Esophagus muscularis mucosa (tissue), 4 donors: ENCODE measurements at regions not wholly inside any gene's neighbourhood (a gene's known extent, or its start where the extent isn't known, plus 50 kb on each side); places are given as distances from the start of the nearest gene placed in this dataset.

ENCODE experiments used
- DNase-seq: peaks from one replicate; pipeline ENCODE4 v3.0.0-alpha.2; 2017; ENCODE audit errors: extremely low spot score
- H3K27ac ChIP-seq, 4 donors: fragments of 200-600 bp; sonication (generic); replicated peaks in 1 of 4; 1 replicate in 3 of 4; 2 replicates in 1 of 4; pipeline ENCODE4 v1.5.1; 2016 to 2019; ENCODE audit warnings: mild to moderate bottlenecking in 1 of 4
- H3K27me3 ChIP-seq, 4 donors: fragments of 200-600 bp; sonication (generic); one replicate each; pipeline versions ENCODE4 v1.5.1 to v1.6.0; 2016 to 2019
- H3K36me3 ChIP-seq, 4 donors: fragments of 200-600 bp; sonication (generic); one replicate each; pipeline ENCODE4 v1.5.1; 2016 to 2019
- H3K4me1 ChIP-seq, 4 donors: fragments of 200-600 bp; sonication (generic); one replicate each; pipeline ENCODE4 v1.5.1; 2016 to 2019
- H3K4me3 ChIP-seq, 4 donors: fragments of 200-600 bp; sonication (generic); 1 replicate in 2 of 4; 2 replicates in 2 of 4; pipeline ENCODE4 v1.5.1; 2016 to 2019; ENCODE audit warnings: mild to moderate bottlenecking in 4 of 4, moderate library complexity in 1 of 4
- H3K9me3 ChIP-seq, 4 donors: fragments of 200-600 bp; sonication (generic); 1 replicate in 3 of 4; 2 replicates in 1 of 4; pipeline ENCODE4 v1.5.1; 2016 to 2019
- CTCF ChIP-seq, 3 experiments: fragments of 200-600 bp in 2 of 3; fragments of 450-650 bp in 1 of 3; sonication (generic) in 2 of 3; IDR thresholded peaks; one replicate each; pipeline ENCODE4 v1.5.1; 2017 to 2019; ENCODE audit warnings: antibody characterized with exemption in 3 of 3, mild to moderate bottlenecking in 2 of 3, moderate library complexity in 1 of 3
- EP300 ChIP-seq: sonication (generic); formaldehyde crosslinking; IDR thresholded peaks from one replicate; pipeline ENCODE4 v1.6.1; 2017; ENCODE audit warnings: antibody characterized with exemption
- POLR2A ChIP-seq: fragments of 450-650 bp; IDR thresholded peaks from one replicate; pipeline ENCODE4 v1.6.1; 2017; ENCODE audit warnings: antibody characterized with exemption, moderate library complexity, mild to moderate bottlenecking, low read depth
- POLR2AphosphoS5 ChIP-seq, 2 donors: sonication (generic); formaldehyde crosslinking; IDR thresholded peaks; one replicate each; pipeline ENCODE4 v1.6.1; 2017; ENCODE audit warnings: antibody characterized with exemption in 2 of 2
- WGBS: methylation state at CpG from one replicate; pipeline ENCODE4 v1.1.5; 2018; 5-methylcytosine and 5-hydroxymethylcytosine counted together
- intact Hi-C: fragments of 100-400 bp; cut with DNase I; formaldehyde crosslinking; loops from one replicate; pipeline ENCODE4 v1.15.1; 2023

GRCh38 chr3:167958141-167958540, 137.6 kb downstream of the GOLIM4 start:
- Histone ChIP-seq H3K9me3 (no peaks in the 10 kb centered on the region), H3K27ac (no peak overlapping the region), H3K36me3 (no peaks in the 10 kb centered on the region), H3K4me3 (no peak overlapping the region), H3K27me3 (no peaks in the 10 kb centered on the region), H3K4me1 (no peaks in the 10 kb centered on the region)
- intact Hi-C loops: no loop called here
- no peak for TF ChIP-seq POLR2AphosphoS5 (IDR thresholded peaks at IDR 0.05)
- TF ChIP-seq EP300: no peak
- TF ChIP-seq CTCF (IDR thresholded peaks at IDR 0.05): no peak
- no peak for TF ChIP-seq POLR2A
- 69% methylated on average over 1 of the region's 1 CpG for WGBS
- no peak for DNase-seq

- intact Hi-C loops: no loop called here
- Histone ChIP-seq H3K9me3 (no peaks in the 10 kb centered on the region), H3K4me3 (no peak overlapping the region), H3K4me1 (no peaks in the 10 kb centered on the region), H3K27ac (no peak overlapping the region), H3K27me3 (no peaks in the 10 kb centered on the region), H3K36me3 (no peaks in the 10 kb centered on the region)
- WGBS: 89% methylated on average over 4 of the region's 4 CpGs
- TF ChIP-seq CTCF (IDR thresholded peaks at IDR 0.05): no peak
- TF ChIP-seq EP300: no peak
- no peak for TF ChIP-seq POLR2AphosphoS5 (IDR thresholded peaks at IDR 0.05)
- no peak for TF ChIP-seq POLR2A
- no peak for DNase-seq
Observed at GRCh38 chr3:167952969-167953368, 142.8 kb downstream of the GOLIM4 start.

GRCh38 chr3:167950212-167950611, 145.5 kb downstream of the GOLIM4 start:
- Histone ChIP-seq H3K27me3 (no peaks in the 10 kb centered on the region), H3K4me3 (no peak overlapping the region), H3K4me1 (no peaks in the 10 kb centered on the region), H3K36me3 (no peaks in the 10 kb centered on the region), H3K9me3 (no peaks in the 10 kb centered on the region), H3K27ac (no peak overlapping the region)
- WGBS: 88% methylated on average over 5 of the region's 5 CpGs
- intact Hi-C loops: no loop called here
- TF ChIP-seq CTCF (IDR thresholded peaks at IDR 0.05) (no peak), POLR2AphosphoS5 (IDR thresholded peaks at IDR 0.05) (no peak), EP300 (no peak), POLR2A (no peak)
- DNase-seq: no peak

- TF ChIP-seq CTCF (IDR thresholded peaks at IDR 0.05): no peak
- no peak for TF ChIP-seq POLR2AphosphoS5 (IDR thresholded peaks at IDR 0.05)
- TF ChIP-seq POLR2A: no peak
- TF ChIP-seq EP300: no peak
- 65% methylated on average over 7 of the region's 7 CpGs for WGBS
- Histone ChIP-seq H3K4me1 (peaks cover 0 to 4% (median 2%) of the 10 kb centered on the region in 4 donors), H3K9me3 (no peaks in the 10 kb centered on the region), H3K4me3 (no peak overlapping the region), H3K27me3 (no peaks in the 10 kb centered on the region), H3K27ac (no peak overlapping the region), H3K36me3 (no peaks in the 10 kb centered on the region)
- no peak for DNase-seq
- intact Hi-C loops: no loop called here
Observed at GRCh38 chr3:167941234-167941995, 154.3 kb downstream of the GOLIM4 start.

- TF ChIP-seq CTCF (IDR thresholded peaks at IDR 0.05) (no peak), POLR2AphosphoS5 (IDR thresholded peaks at IDR 0.05) (no peak), POLR2A (no peak), EP300 (no peak)
- intact Hi-C loops: no loop called here
- 85% methylated on average over 3 of the region's 3 CpGs for WGBS
Observed at GRCh38 chr3:167940241-167940640, 155.5 kb downstream of the GOLIM4 start.

More at GRCh38 chr3:167940241-167940640, 155.5 kb downstream of the GOLIM4 start:
- Histone ChIP-seq H3K9me3 (no peaks in the 10 kb centered on the region), H3K4me1 (peaks cover 0 to 12% (median 6%) of the 10 kb centered on the region in 4 donors), H3K4me3 (no peak overlapping the region), H3K36me3 (no peaks in the 10 kb centered on the region), H3K27ac (no peak overlapping the region), H3K27me3 (no peaks in the 10 kb centered on the region)
- DNase-seq: no peak
